K562 (cell line): ENCODE measurements at regions not wholly inside any gene's neighbourhood (a gene's known extent, or its start where the extent isn't known, plus 50 kb on each side); places are given as distances from the start of the nearest gene placed in this dataset.

Source experiments
- ATAC-seq: fragments of 200-7000 bp; cut with Tn5 transposase; 3 replicates; pipeline ENCODE4 v1.9.1; 2020; ENCODE audit warnings: moderate library complexity
- BruUV-seq: library from RNA; stranded (reverse); fragments of 400-500 nt; replicated peaks from 2 replicates; lab custom pipeline; 2021; lab: Mats Ljungman, UMichigan
- CTCF ChIA-PET: fragments of 300-600 bp; formaldehyde crosslinking; extraction: SDS; loops from one replicate; lab custom pipeline; 2021; ENCODE audit warnings: low intra/inter-chr PET ratio; lab: Yijun Ruan, JAX
- POLR2A ChIA-PET: fragments of 300-600, 350-650 bp; sonication (Branson Sonifier 250); formaldehyde crosslinking; extraction: SDS; loops from one replicate; lab custom pipeline; 2021; ENCODE audit warnings: antibody characterized with exemption, inconsistent platforms; lab: Yijun Ruan, JAX
- DNase-seq, 4 experiments: peaks; one replicate each; pipeline versions ENCODE4 v3.0.0 to v3.0.0-alpha.2; 2011 to 2018; ENCODE audit warnings: low spot score in 3 of 4, mixed read lengths in 3 of 4; ENCODE audit errors: extremely low read depth in 1 of 4
- FAIRE-seq: peaks from 2 replicates; lab custom pipeline; 2011; peaks lifted over from hg19 to GRCh38; lab: Jason Lieb, UNC
- H2AFZ ChIP-seq: 2 replicates; pipeline ENCODE4 v1.6.0; 2011; ENCODE audit warnings: low read depth, low read length, control low read depth, inconsistent platforms
- H3K27ac ChIP-seq: fragments of 200-600 bp; 3 replicates; pipeline ENCODE4 v1.8.0; 2011; ENCODE audit warnings: low read depth, mild to moderate bottlenecking, control low read depth, inconsistent platforms, low read length, moderate library complexity, mixed read lengths; ENCODE audit errors: extremely low read depth
- H3K27me3 ChIP-seq, 2 experiments: fragments of 300-600 bp in 1 of 2; 2 replicates in 1 of 2; 3 replicates in 1 of 2; pipeline versions ENCODE4 v1.6.0 to v1.8.0; 2011; ENCODE audit warnings: inconsistent platforms in 2 of 2, low read length in 2 of 2, mild to moderate bottlenecking in 1 of 2, mixed read lengths in 1 of 2, moderate library complexity in 1 of 2; ENCODE audit not compliant: control insufficient read depth in 2 of 2, insufficient read depth in 2 of 2
- H3K36me3 ChIP-seq: fragments of 300-600 bp; 3 replicates; pipeline ENCODE4 v1.8.0; 2011; ENCODE audit warnings: mild to moderate bottlenecking, low read length, inconsistent platforms; ENCODE audit not compliant: control insufficient read depth, insufficient read depth
- H3K4me1 ChIP-seq, 2 experiments: fragments of 200-600 bp in 1 of 2; replicated peaks in 1 of 2; 2 replicates in 1 of 2; 3 replicates in 1 of 2; pipeline versions ENCODE4 v1.5.1 to v1.8.0; 2011; ENCODE audit warnings: inconsistent platforms in 2 of 2, low read length in 2 of 2, mild to moderate bottlenecking in 1 of 2, mixed read lengths in 1 of 2, moderate library complexity in 1 of 2; ENCODE audit not compliant: control insufficient read depth in 2 of 2, insufficient read depth in 2 of 2
- H3K4me2 ChIP-seq: 2 replicates; pipeline ENCODE4 v1.6.1; 2011; ENCODE audit warnings: low read length, control low read depth, inconsistent platforms, mixed read lengths; ENCODE audit not compliant: insufficient read depth
- H3K4me3 ChIP-seq: fragments of 200-600 bp; sonication (generic), shearing (Covaris generic); 2 replicates; pipeline ENCODE4 v1.5.1; 2016; ENCODE audit warnings: control low read depth, inconsistent platforms
- H3K79me2 ChIP-seq: fragments of 200-600 bp; 3 replicates; pipeline ENCODE4 v1.8.0; 2011; ENCODE audit warnings: low read length, inconsistent platforms; ENCODE audit not compliant: control insufficient read depth, insufficient read depth
- H3K9ac ChIP-seq, 2 experiments: 2 replicates each; pipeline versions ENCODE4 v1.6.0 to v1.6.1; 2011; ENCODE audit warnings: low read depth in 2 of 2, low read length in 2 of 2, control low read depth in 1 of 2, inconsistent platforms in 1 of 2, mild to moderate bottlenecking in 1 of 2, mixed read lengths in 1 of 2; ENCODE audit not compliant: insufficient read depth in 1 of 2
- H3K9me1 ChIP-seq: one replicate; pipeline ENCODE4 v1.6.0; 2011; ENCODE audit warnings: inconsistent platforms, mild to moderate bottlenecking, low read length, moderate library complexity; ENCODE audit not compliant: control insufficient read depth, insufficient read depth
- H3K9me3 ChIP-seq: replicated peaks from 2 replicates; pipeline ENCODE4 v1.5.1; 2011; ENCODE audit warnings: low read depth, low read length, inconsistent platforms; ENCODE audit not compliant: control insufficient read depth, insufficient read depth
- H4K20me1 ChIP-seq: replicated peaks from 2 replicates; pipeline ENCODE4 v1.6.1; 2011; ENCODE audit warnings: low read length, inconsistent platforms, mixed read lengths; ENCODE audit not compliant: control insufficient read depth, insufficient read depth
- HCFC1 ChIP-seq: IDR thresholded peaks from 2 replicates; pipeline ENCODE4 v1.6.1; 2012; ENCODE audit warnings: low read depth, low read length, improper control_type of control experiment
- SIX5 ChIP-seq, 2 experiments: IDR thresholded peaks; 2 replicates each; pipeline ENCODE4 v1.6.1; 2011; ENCODE audit warnings: low read length in 2 of 2, borderline replicate concordance in 1 of 2, low read depth in 1 of 2, mild to moderate bottlenecking in 1 of 2, moderate library complexity in 1 of 2; ENCODE audit not compliant: insufficient read depth in 1 of 2
- STAT5A ChIP-seq: IDR thresholded peaks from 2 replicates; pipeline ENCODE4 v1.6.1; 2012; ENCODE audit warnings: low read length, inconsistent platforms, borderline replicate concordance
- THAP7 ChIP-seq: fragments of 250-450 bp; sonication (Bioruptor Pico); IDR thresholded peaks from 2 replicates; pipeline ENCODE4 v1.5.0; 2021
- YY1 ChIP-seq, 3 experiments: IDR thresholded peaks; 2 replicates each; pipeline ENCODE4 v1.6.1; 2011; ENCODE audit warnings: low read length in 2 of 3, mild to moderate bottlenecking in 2 of 3, moderate library complexity in 2 of 3, borderline replicate concordance in 1 of 3, control low read depth in 1 of 3, low read depth in 1 of 3; ENCODE audit not compliant: insufficient read depth in 3 of 3, insufficient replicate concordance in 2 of 3, control insufficient read depth in 1 of 3, insufficient read length in 1 of 3; ENCODE audit errors: extremely low read depth in 1 of 3
- ZNF232 ChIP-seq: sonication (generic); formaldehyde crosslinking; IDR thresholded peaks from 2 replicates; pipeline ENCODE4 v1.8.0; 2022; ENCODE audit warnings: mild to moderate bottlenecking, missing genetic modification reagents
- WGBS: fragments of 100-300 bp; shearing (Covaris generic); methylation state at CpG from one replicate; pipeline ENCODE4 v1.1.6; 2016; ENCODE audit warnings: low coverage, mixed read lengths; ENCODE audit not compliant: insufficient coverage; ENCODE audit errors: missing lambda C conversion rate; 5-methylcytosine and 5-hydroxymethylcytosine counted together
- in situ Hi-C: fragments of 300-500 bp; cut with MboI; formaldehyde crosslinking; loops from 4 replicates; pipeline ENCODE4 v1.15.0; 2018; ENCODE audit warnings: inconsistent platforms, mixed read lengths
- intact Hi-C: fragments of 100-400 bp; cut with micrococcal nuclease; formaldehyde crosslinking; loops from 2 replicates; pipeline ENCODE4 v1.14.2; 2022
- TF ChIP-seq, protein P1 (sequence below), 3 experiments: fragments of 200-800 bp in 1 of 3; sonication (Bioruptor generic) in 1 of 3; sonication (generic) in 1 of 3; formaldehyde crosslinking in 1 of 3; IDR thresholded peaks; 2 replicates each; pipeline versions ENCODE4 v1.6.1 to v1.8.0; 2016 to 2022; ENCODE audit warnings: mild to moderate bottlenecking in 2 of 3, missing compliant biosample characterization in 2 of 3, missing genetic modification characterization in 2 of 3, missing genetic modification reagents in 1 of 3

GRCh38 chr16:5508371-5508770 is 410.8 kb upstream of the EEF2KMT start:
- peak; percentile 90 for ATAC-seq
- ChIA-PET POLR2A (no interaction called here), CTCF (no interaction called here)
- Histone ChIP-seq H3K4me2 (no peak overlapping the region), H3K4me1 (no peaks in the 10 kb centered on the region; a peak in 1 of 5 replicates), H3K9ac (no peak overlapping the region), H3K9me3 (no peaks in the 10 kb centered on the region), H3K27me3 (peaks cover 0 to 10% of the 10 kb centered on the region in 2 experiments; a peak in 2 of 5 replicates), H3K79me2 (no peaks in the 10 kb centered on the region), H2AFZ (no peak overlapping the region), H4K20me1 (no peaks in the 10 kb centered on the region), H3K27ac (no peak overlapping the region), H3K9me1 (no peaks in the 10 kb centered on the region), H3K36me3 (no peaks in the 10 kb centered on the region), H3K4me3 (no peak overlapping the region)
- BruUV-seq, result no TSS peak
- intact Hi-C loops, result no loop called here
- DNase-seq, result peak; percentile 14 to 32 (median 18)
- in situ Hi-C loops, result no loop called here
- TF ChIP-seq, protein P1, sequence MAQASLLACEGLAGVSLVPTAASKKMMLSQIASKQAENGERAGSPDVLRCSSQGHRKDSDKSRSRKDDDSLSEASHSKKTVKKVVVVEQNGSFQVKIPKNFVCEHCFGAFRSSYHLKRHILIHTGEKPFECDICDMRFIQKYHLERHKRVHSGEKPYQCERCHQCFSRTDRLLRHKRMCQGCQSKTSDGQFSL (CRISPR knock-in tag; IDR thresholded peaks at IDR 0.05), result no peak
- TF ChIP-seq, protein P1 (tag; IDR thresholded peaks at IDR 0.05), result 0 out of 4 replicates have a peak, but pooled peaks of 1 of the 2 experiments have one; percentile 22
- TF ChIP-seq ZNF232 (CRISPR knock-in tag) (no peak), STAT5A (no peak), SIX5 (IDR thresholded peaks at IDR 0.05; ENCODE audit: borderline replicate concordance in 1 of 2, insufficient read depth in 1 of 2, low read depth in 1 of 2, low read length in 2 of 2) (peak; percentile 30 to 33; a peak in 2 of 4 replicates), THAP7 (CRISPR knock-in tag) (peak; percentile 97), HCFC1 (peak; percentile 74), YY1 (IDR thresholded peaks at IDR 0.05; ENCODE audit: borderline replicate concordance in 1 of 3, control insufficient read depth in 1 of 3, extremely low read depth in 1 of 3, insufficient read depth in 3 of 3, insufficient read length in 1 of 3, insufficient replicate concordance in 2 of 3, low read depth in 1 of 3, low read length in 2 of 3) (peak; percentile 84 to 98 (median 89))
- FAIRE-seq, result no peak
- WGBS, result 0% methylated on average over 6 of the region's 6 CpGs
